CD4-positive, alpha-beta T cell treated with Interleukin-1 beta for 1 hour (primary cell): ENCODE measurements at regions not wholly inside any gene's neighbourhood (a gene's known extent, or its start where the extent isn't known, plus 50 kb on each side); places are given as distances from the start of the nearest gene placed in this dataset.

ENCODE experiments used
- DNase-seq, 2 donors: peaks; one replicate each; pipeline ENCODE4 v3.0.0-alpha.2; 2020 to 2022

DNA sequence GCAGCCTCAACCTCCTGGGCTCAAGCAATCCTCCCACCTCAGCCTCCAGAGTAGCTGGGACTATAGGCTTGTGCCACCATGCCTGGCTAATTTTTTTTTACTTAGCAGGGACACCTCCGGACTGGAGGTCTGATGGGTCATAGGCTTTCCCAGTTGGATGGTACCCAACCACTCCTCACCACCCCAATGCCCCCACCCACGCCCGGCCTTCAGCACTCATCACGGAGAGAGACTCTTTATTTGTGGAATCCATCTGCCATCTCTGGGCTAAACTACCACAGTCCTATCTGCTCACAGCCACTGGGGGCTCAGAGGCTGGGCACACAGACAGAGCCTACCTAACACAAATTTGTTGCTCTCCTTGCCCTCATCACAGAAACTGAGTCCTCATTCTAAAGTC lies 58.3 kb upstream of the STXBP1 start:
- no peak for DNase-seq

DNA sequence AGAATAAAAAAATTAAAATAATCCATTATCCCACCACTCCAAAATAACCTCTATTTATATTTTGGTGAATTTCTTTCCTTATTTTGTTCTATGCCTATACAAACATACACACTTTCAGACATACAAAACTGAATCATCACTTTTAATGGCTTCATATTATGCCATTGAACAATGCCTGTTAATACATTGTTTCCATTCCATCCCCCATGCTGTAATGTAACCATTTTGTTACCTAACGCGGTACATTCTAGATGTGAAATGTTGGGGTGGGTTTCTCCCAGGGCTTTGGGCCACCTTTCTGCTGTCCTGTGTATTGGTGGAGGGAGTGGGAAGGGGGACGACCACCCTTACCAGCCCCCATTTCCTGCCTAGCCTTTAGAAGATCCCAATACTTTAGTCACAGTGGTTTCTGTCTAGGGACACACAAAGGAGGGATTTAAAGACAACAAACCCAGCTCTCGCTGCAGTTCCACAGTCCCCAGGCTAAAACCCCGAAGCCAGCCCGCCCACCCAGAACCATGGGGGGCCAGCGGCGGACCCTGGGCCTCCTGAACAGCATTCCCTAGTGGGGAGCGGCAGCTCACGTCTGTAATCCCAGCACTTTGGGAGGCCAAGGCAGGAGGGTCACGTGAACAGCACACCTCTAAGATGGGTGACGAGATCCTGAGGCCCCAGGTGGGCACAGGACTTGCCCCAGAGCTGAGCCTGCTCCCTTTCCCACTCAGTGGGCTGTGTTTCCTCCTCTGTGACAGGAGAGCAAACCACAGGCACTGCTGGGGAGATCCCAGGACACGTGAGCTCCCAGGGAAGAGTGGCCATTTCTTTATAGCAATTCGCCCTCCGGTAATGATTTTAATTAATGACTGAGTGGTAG lies 56.9 kb upstream of the STXBP1 start:
- no peak for DNase-seq

DNA sequence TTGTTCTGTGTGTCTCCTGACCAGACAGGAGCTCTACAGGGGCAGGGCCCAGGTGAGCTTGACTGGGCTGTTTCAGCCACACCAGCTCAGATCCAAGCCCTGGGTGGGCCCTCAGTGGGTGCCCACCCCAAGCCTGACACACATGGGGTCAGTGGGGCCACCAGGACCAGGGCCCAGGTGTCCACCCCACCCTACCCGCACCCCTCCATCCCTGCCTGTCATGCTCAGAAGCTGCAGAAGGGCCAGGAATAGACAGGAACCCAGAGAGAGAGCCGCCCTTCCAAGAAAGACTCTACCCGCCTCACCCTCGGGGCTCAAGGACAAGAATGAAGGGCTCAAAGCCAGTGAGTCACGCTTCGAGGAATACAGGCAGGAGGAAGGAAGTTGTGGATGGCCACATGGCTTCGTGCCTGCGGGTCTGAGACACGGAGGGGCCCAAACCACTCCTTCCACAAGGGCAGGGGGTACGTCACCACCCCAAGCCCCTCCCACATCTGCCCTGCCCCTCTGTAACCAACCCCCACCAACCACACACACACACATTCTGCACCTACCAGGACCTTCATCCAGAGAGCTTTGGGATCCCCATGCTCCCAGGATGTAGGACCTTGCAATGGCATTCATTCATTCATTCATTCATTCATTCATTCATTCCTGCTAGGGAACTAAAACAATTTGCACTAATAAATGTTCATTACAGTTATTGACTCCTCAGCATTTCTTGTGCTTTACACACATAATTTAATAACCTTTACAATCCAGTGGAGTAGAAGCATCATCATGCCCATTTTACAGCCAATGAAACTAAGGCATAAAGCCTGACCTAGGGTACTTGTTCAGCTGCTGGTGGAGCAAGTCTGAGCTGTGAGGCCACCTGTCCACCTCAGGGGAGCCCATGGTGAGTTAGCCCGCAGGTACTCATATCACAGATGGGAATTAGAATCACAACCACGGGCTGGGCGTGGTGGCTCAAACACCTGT lies 55.9 kb upstream of the STXBP1 start:
- DNase-seq: peak; percentile 58 to 77

DNA sequence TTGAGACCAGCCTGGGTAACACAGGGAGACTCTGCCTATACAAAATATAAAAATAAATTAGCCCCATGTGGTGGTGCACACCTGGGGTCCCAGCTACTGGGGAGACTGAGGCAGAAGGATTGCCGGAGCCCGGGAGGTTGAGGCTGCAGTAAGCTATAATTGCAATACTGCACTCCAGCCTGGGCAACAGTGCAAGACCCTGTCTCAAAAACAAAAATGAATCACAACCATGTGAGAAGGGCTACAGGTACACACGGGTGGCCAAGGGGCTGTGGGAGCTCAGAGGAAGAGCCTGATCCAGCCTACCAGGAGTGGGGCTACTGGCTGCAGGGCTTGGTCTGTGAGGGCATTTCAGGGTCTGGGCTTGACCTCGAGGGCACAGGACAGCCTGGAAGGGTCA lies 55.2 kb upstream of the STXBP1 start:
- DNase-seq: no peak

DNA sequence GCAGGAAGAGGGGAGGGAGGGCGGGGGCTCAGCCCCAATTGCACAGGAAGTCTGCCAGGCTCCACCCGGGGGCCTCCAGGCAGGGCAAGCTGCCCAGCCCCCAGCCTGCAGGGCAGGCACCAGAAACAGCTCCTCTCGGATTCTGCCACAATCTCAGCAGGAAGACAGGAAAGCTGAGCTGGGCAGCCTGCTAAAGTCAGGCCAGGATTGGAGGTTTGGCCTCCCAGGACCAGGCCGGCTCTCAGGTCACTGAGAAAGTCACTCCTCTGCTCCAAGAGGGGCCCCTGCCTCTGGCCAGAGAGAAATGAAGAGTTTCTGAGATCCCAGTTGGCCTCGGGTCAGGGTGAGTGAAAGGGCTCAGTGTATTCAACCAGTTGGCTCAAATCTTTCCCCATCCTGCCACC lies 54.6 kb upstream of the STXBP1 start:
- peak in 1 of 2 donors; percentile 21 for DNase-seq

DNA sequence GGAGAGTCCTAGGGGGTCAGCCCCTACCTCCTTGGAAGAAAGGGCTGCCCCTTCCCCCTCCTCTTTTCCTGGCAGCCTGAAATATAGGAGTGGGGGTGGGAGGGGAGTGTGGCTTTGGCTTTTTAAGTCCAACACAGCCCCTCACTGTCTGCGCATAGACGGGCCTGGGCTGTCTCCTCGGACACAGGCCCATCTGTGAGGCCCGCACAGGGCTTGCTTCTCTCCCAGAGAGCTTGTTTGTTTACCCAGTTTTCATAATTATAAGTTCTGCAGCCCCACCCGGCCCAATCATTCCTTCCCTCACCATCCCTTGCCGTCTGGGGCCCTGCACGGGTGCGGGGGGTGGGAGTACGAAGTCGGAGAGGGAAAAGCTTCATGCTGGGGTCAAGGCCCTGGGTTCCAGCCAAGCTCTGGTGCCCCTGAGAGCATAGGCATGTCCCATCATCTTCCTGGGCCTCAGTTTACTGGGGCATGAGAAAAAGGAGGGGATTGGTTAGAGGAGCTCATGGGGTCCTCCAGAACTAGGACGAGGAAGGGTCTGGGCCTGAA lies 54.0 kb upstream of the STXBP1 start:
- no peak for DNase-seq

DNA sequence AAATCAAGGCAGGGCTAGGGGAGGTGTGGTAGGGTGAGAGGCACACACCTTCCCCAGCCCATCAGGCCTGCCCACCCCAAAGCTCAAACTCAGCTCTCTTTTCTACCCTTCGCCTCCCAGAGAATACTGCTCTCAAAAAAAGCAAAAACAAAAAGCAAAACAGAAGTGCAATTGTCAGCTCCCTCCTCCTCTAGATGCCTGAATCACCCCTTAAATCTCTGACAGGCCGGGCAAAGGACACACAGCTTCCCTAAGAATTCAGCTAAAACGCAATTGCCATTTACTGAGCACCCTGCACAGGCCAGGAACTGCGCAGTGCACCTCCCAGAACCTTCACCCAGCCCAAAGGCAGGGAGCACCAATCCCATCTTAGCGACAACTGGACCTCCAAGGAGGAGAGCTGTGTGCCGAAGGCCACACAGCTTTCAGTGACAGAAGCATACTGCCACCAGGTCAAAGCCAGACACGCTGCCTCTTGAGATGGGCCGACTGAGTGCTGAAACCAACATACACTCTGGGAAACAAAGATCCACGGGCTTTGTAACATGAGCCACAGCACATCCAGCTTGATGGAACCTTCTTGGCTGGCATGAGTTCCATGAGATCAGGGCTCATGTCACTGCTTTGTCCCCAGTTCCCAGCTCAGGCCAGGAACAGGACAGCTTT lies 53.4 kb upstream of the STXBP1 start:
- DNase-seq: no peak

DNA sequence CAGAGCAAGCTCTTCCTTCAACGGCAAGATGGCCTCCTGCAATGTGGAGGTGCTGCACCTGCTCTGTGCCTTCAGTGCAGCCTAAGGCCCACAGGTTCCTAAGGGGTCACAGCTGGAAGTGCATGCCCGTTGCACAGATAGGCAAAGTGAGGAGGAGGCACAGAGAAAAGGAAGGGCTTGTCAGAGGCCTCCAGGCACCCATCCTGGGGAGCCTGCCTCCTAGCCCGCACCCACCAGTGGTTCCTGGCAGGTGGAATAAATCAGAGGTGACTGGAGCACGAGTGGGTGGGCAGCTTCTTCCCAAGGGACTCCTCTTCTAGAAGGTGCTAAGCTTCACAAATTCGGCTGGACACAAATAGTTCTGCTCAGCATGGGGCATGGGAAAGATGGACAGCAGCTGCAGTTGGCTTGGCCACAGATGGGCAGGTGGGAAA lies 52.8 kb upstream of the STXBP1 start:
- DNase-seq: no peak

DNA sequence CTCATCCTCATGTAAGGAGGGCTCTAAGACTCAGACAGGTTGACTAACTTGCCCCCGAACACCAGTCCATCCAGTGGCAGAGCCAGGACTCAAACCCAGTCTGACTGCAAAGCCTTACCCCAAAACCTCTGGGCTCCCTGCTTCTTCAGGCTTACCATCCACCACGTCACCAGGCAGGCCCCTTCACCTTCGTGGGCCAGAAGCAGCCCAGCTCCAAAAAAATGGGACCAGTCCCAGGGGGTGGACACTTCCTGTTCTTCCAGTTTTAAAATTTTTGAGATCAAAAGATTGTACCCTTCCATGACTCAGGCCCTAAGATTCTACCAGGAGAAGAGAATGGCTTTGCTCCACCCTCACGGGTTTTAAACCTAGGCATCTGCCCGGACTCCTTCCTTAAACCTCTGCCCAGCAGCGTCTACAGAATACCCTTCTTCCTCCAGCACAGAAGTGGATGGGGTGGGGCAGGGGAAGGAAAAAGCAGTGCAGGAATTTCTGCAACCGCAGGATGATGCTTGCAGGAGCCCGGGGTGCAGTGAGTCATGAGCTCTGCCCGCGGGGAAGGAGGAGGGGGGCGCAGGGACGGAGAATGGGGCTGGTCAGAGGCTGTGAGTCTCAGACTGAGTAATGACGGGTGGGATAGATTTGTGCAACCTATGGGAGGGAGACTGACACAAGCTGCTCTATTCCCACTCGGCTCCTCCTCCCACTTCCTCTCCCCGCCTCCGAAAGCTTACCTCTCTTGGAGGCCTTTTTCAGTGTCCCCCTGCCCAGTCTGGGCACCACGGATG lies 50.4 kb upstream of the STXBP1 start:
- DNase-seq: peak; percentile 19 to 79
